Nephron progenitor cell (in vitro differentiated cells): ENCODE measurements at regions not wholly inside any gene's neighbourhood (a gene's known extent, or its start where the extent isn't known, plus 50 kb on each side); places are given as distances from the start of the nearest gene placed in this dataset.
"Not testable (repeated sequence)": the region's sequence is repeated elsewhere in the genome, so short reads cannot be mapped to it uniquely, and the experiment has no call there.

Experiments used
- DNase-seq: peaks from one replicate; pipeline ENCODE4 v3.0.0; 2021
- H3K27ac Mint-ChIP-seq: 2 replicates; pipeline ENCODE4 v1.8.0; 2021; ENCODE audit warnings: mild to moderate bottlenecking, moderate library complexity, mixed read lengths
- H3K27me3 Mint-ChIP-seq: 2 replicates; pipeline ENCODE4 v1.8.0; 2021; ENCODE audit warnings: mild to moderate bottlenecking, low read depth, mixed read lengths; ENCODE audit not compliant: poor library complexity
- H3K36me3 Mint-ChIP-seq: 2 replicates; pipeline ENCODE4 v1.8.0; 2021; ENCODE audit warnings: low read depth, mixed read lengths
- H3K4me1 Mint-ChIP-seq: 2 replicates; pipeline ENCODE4 v1.8.0; 2021; ENCODE audit warnings: mixed read lengths
- H3K4me3 Mint-ChIP-seq: 2 replicates; pipeline ENCODE4 v1.8.0; 2021; ENCODE audit warnings: mild to moderate bottlenecking, moderate library complexity, mixed read lengths
- H3K9me3 Mint-ChIP-seq: 2 replicates; pipeline ENCODE4 v1.8.0; 2021; ENCODE audit warnings: mild to moderate bottlenecking, moderate library complexity, mixed read lengths
- CTCF ChIP-seq: fragments of 200-600 bp; sonication (generic); IDR thresholded peaks from 2 replicates; pipeline ENCODE4 v1.5.0; 2021; ENCODE audit warnings: antibody characterized with exemption

GRCh38 chr4:159420162-159421057 lies 317.5 kb downstream of the RAPGEF2 start:
- no peak overlapping the region for H3K27ac Mint-ChIP-seq
- peaks cover 42% of the 10 kb centered on the region for H3K9me3 Mint-ChIP-seq
- H3K4me1 Mint-ChIP-seq = peaks cover 12% of the 10 kb centered on the region
- H3K27me3 Mint-ChIP-seq = no peaks in the 10 kb centered on the region
- peaks cover 7% of the 10 kb centered on the region for H3K36me3 Mint-ChIP-seq
- no peak overlapping the region for H3K4me3 Mint-ChIP-seq
- no peak for TF ChIP-seq CTCF
- no peak for DNase-seq

GRCh38 chr4:159421058-159421419 lies 318.2 kb downstream of the RAPGEF2 start:
- H3K36me3 Mint-ChIP-seq, H3K4me3 Mint-ChIP-seq, H3K27ac Mint-ChIP-seq, H3K27me3 Mint-ChIP-seq, DNase-seq: not testable (repeated sequence)
- Mint-ChIP-seq H3K9me3 (peaks cover 36% of the 10 kb centered on the region), H3K4me1 (peaks cover 12% of the 10 kb centered on the region)

GRCh38 chr4:159422019-159422418 lies 319.1 kb downstream of the RAPGEF2 start:
- peaks cover 7% of the 10 kb centered on the region for H3K36me3 Mint-ChIP-seq
- no peak for DNase-seq

GRCh38 chr4:159422626-159423025 lies 319.7 kb downstream of the RAPGEF2 start:
- peaks cover 27% of the 10 kb centered on the region for H3K9me3 Mint-ChIP-seq
- peaks cover 2% of the 10 kb centered on the region for H3K4me1 Mint-ChIP-seq
- DNase-seq = no peak
- H3K36me3 Mint-ChIP-seq = peaks cover 3% of the 10 kb centered on the region
- H3K27me3 Mint-ChIP-seq = no peaks in the 10 kb centered on the region
- no peak overlapping the region for H3K4me3 Mint-ChIP-seq
- no peak for TF ChIP-seq CTCF
- H3K27ac Mint-ChIP-seq = peak overlapping the region; percentile 33

More at GRCh38 chr4:159422019-159422418, 319.1 kb downstream of the RAPGEF2 start:
- H3K4me3 Mint-ChIP-seq = no peak overlapping the region
- H3K27ac Mint-ChIP-seq = no peak overlapping the region
- peaks cover 33% of the 10 kb centered on the region for H3K9me3 Mint-ChIP-seq
- TF ChIP-seq CTCF = no peak
- no peaks in the 10 kb centered on the region for H3K27me3 Mint-ChIP-seq
- peaks cover 8% of the 10 kb centered on the region for H3K4me1 Mint-ChIP-seq

GRCh38 chr4:159425737-159426305 lies 322.9 kb downstream of the RAPGEF2 start:
- no peak for DNase-seq
- Mint-ChIP-seq H3K4me3 (no peak overlapping the region), H3K4me1 (peaks cover 10% of the 10 kb centered on the region), H3K27ac (no peak overlapping the region), H3K27me3 (no peaks in the 10 kb centered on the region), H3K36me3 (no peaks in the 10 kb centered on the region), H3K9me3 (no peaks in the 10 kb centered on the region)
- TF ChIP-seq CTCF = no peak

- H3K4me3 Mint-ChIP-seq = no peak overlapping the region
- peaks cover 10% of the 10 kb centered on the region for H3K4me1 Mint-ChIP-seq
- H3K27ac Mint-ChIP-seq = no peak overlapping the region
- H3K36me3 Mint-ChIP-seq = no peaks in the 10 kb centered on the region
- no peak for TF ChIP-seq CTCF
- DNase-seq = no peak
- no peaks in the 10 kb centered on the region for H3K9me3 Mint-ChIP-seq
- H3K27me3 Mint-ChIP-seq = peaks cover 3% of the 10 kb centered on the region
Measured at GRCh38 chr4:159428293-159428692, 325.4 kb downstream of the RAPGEF2 start.
